SK-N-SH (cell line): ENCODE measurements at regions not wholly inside any gene's neighbourhood (a gene's known extent, or its start where the extent isn't known, plus 50 kb on each side); places are given as distances from the start of the nearest gene placed in this dataset.

ENCODE experiments used
- CTCF ChIA-PET: fragments of 300-600, 350-600 bp; formaldehyde crosslinking; extraction: SDS; loops from one replicate; lab custom pipeline; 2021; lab: Yijun Ruan, JAX
- POLR2A ChIA-PET: fragments of 350-600 bp; sonication (Branson Sonifier 250); formaldehyde crosslinking; extraction: SDS; loops from one replicate; lab custom pipeline; 2020; ENCODE audit warnings: antibody characterized with exemption, inconsistent platforms; lab: Yijun Ruan, JAX
- DNase-seq: peaks from one replicate; pipeline ENCODE4 v3.0.0; 2012
- H2AFZ ChIP-seq: fragments of 200-600 bp; sonication (generic); 2 replicates; pipeline ENCODE4 v1.8.1; 2016; ENCODE audit warnings: antibody characterized with exemption, mild to moderate bottlenecking, low read depth
- H3F3A ChIP-seq: fragments of 200-600 bp; sonication (generic); replicated peaks from 2 replicates; pipeline ENCODE3; 2016; ENCODE audit warnings: antibody characterized with exemption, mild to moderate bottlenecking; ENCODE audit not compliant: insufficient read depth
- H3K27ac ChIP-seq, 2 experiments: fragments of 200-500 bp in 1 of 2; fragments of 200-600 bp in 1 of 2; sonication (Bioruptor generic) in 1 of 2; sonication (generic), shearing (Covaris generic) in 1 of 2; 2 replicates each; pipeline versions ENCODE4 v1.5.1 to v1.6.1; 2014 to 2016; ENCODE audit warnings: low read depth in 2 of 2, inconsistent platforms in 1 of 2, low read length in 1 of 2, mild to moderate bottlenecking in 1 of 2, mixed read lengths in 1 of 2
- H3K27me3 ChIP-seq: fragments of 200-600 bp; sonication (generic), shearing (Covaris generic); 2 replicates; pipeline ENCODE4 v1.6.1; 2016; ENCODE audit warnings: mixed run types; ENCODE audit not compliant: insufficient read depth
- H3K36me3 ChIP-seq, 2 experiments: fragments of 200-500 bp in 1 of 2; fragments of 200-600 bp in 1 of 2; sonication (Bioruptor generic) in 1 of 2; sonication (generic) in 1 of 2; replicated peaks in 1 of 2; 2 replicates each; pipeline versions ENCODE3 to v1.5.1; 2014 to 2016; ENCODE audit warnings: low read length in 1 of 2, mild to moderate bottlenecking in 1 of 2; ENCODE audit not compliant: insufficient read depth in 2 of 2, control insufficient read depth in 1 of 2
- H3K4me1 ChIP-seq, 2 experiments: fragments of 200-500 bp in 1 of 2; fragments of 200-600 bp in 1 of 2; sonication (Bioruptor generic) in 1 of 2; sonication (generic), shearing (Covaris generic) in 1 of 2; 2 replicates each; pipeline versions ENCODE4 v1.5.1 to v1.6.1; 2014 to 2016; ENCODE audit warnings: low read depth in 1 of 2, low read length in 1 of 2, mixed run types in 1 of 2; ENCODE audit not compliant: insufficient read depth in 2 of 2, control insufficient read depth in 1 of 2
- H3K4me2 ChIP-seq: fragments of 200-600 bp; sonication (generic), shearing (Covaris generic); 2 replicates; pipeline ENCODE4 v1.6.1; 2017; ENCODE audit warnings: mixed run types
- H3K4me3 ChIP-seq, 2 experiments: fragments of 200-500 bp in 1 of 2; fragments of 200-600 bp in 1 of 2; sonication (Bioruptor generic) in 1 of 2; sonication (generic), shearing (Covaris generic) in 1 of 2; 2 replicates each; pipeline versions ENCODE4 v1.5.1 to v1.8.1; 2014 to 2016; ENCODE audit warnings: low read depth in 2 of 2, inconsistent platforms in 1 of 2, low read length in 1 of 2, mild to moderate bottlenecking in 1 of 2, mixed read lengths in 1 of 2, moderate library complexity in 1 of 2
- H3K79me2 ChIP-seq: fragments of 200-600 bp; sonication (generic); 2 replicates; pipeline ENCODE4 v1.8.1; 2017; ENCODE audit warnings: mild to moderate bottlenecking; ENCODE audit not compliant: insufficient read depth
- H3K9ac ChIP-seq: fragments of 200-600 bp; sonication (generic); 2 replicates; pipeline ENCODE4 v1.6.1; 2017; ENCODE audit warnings: mixed run types
- H3K9me2 ChIP-seq: fragments of 200-600 bp; sonication (generic); 2 replicates; pipeline ENCODE4 v1.6.1; 2017; ENCODE audit warnings: mixed run types
- H3K9me3 ChIP-seq: fragments of 200-600 bp; sonication (generic); 2 replicates; pipeline ENCODE4 v1.6.1; 2017; ENCODE audit warnings: mixed run types, mild to moderate bottlenecking, moderate library complexity
- H4K20me1 ChIP-seq: fragments of 200-600 bp; sonication (generic); 2 replicates; pipeline ENCODE4 v1.6.1; 2017; ENCODE audit warnings: mild to moderate bottlenecking, mixed run types; ENCODE audit not compliant: insufficient read depth
- CHD2 ChIP-seq: fragments of 150-350 bp; IDR thresholded peaks from 2 replicates; pipeline ENCODE4 v1.6.1; 2018; ENCODE audit warnings: low read length; ENCODE audit not compliant: partially characterized antibody
- EP300 ChIP-seq, 2 experiments: IDR thresholded peaks; 2 replicates each; pipeline versions ENCODE4 v1.4.0 to v1.6.1; 2012; ENCODE audit warnings: borderline replicate concordance in 1 of 2, low read depth in 1 of 2, low read length in 1 of 2
- GABPA ChIP-seq: IDR thresholded peaks from 2 replicates; pipeline ENCODE4 v1.4.0; 2012; ENCODE audit warnings: low read depth, mild to moderate bottlenecking
- NFIC ChIP-seq: IDR thresholded peaks from 2 replicates; pipeline ENCODE4 v1.4.0; 2012; ENCODE audit warnings: borderline replicate concordance
- POLR2AphosphoS5 ChIP-seq: IDR thresholded peaks from 2 replicates; pipeline ENCODE4 v1.6.1; 2012; ENCODE audit warnings: low read depth, low read length
- WGBS: methylation state at CpG from one replicate; pipeline ENCODE4 v1.1.6; 2017; ENCODE audit warnings: low lambda C conversion rate; 5-methylcytosine and 5-hydroxymethylcytosine counted together
- TF ChIP-seq, protein P1 (sequence below): IDR thresholded peaks from 2 replicates; pipeline ENCODE4 v1.6.1; 2012; ENCODE audit warnings: mild to moderate bottlenecking, low read depth, low read length, moderate library complexity
- TF ChIP-seq, protein P2 (sequence below): IDR thresholded peaks from 2 replicates; pipeline ENCODE4 v1.4.0; 2012; ENCODE audit warnings: low read depth, borderline replicate concordance
- TF ChIP-seq, protein P3 (sequence below): IDR thresholded peaks from 2 replicates; pipeline ENCODE4 v1.4.0; 2012; ENCODE audit warnings: low read depth

DNA sequence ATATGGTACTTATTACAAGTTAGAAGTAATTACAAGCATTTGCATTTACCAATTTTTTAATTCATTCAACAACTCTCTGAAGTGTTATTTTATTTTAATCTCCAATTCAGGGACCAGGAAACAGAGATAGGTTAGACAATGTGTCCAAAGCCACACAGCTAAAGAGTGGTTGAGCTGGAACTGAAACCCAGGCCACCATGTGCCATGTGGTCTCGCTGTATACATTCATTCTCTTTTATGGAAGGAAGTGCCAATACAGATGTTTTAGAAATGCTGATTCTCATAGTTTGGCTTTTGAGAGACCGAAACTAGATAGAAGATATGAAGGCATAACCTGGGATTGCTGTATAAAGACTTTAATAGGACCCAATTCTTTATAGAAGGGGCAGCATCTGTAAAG is 684.6 kb upstream of the ID2 start:
- no peaks in the 10 kb centered on the region for H3K36me3 ChIP-seq
- no peak overlapping the region for H3K4me3 ChIP-seq
- no peaks in the 10 kb centered on the region for H3K9me3 ChIP-seq
- POLR2A ChIA-PET, result interaction anchor here (0.6 kb wide), 1 partner anchor 520 kb away, joined by 3 read pairs; no protein-coding TSS in a partner anchor
- CTCF ChIA-PET, result interaction anchor here (0.9 to 2.1 kb wide), 4 partner anchors 9 to 683 kb away, joined by 3 to 6 read pairs (median 4); no protein-coding TSS in a partner anchor
- DNase-seq, result no peak
- no peak overlapping the region for H3K27ac ChIP-seq
- no peak for TF ChIP-seq NFIC
- 83% methylated on average over 2 of the region's 2 CpGs for WGBS
- no peak overlapping the region for H2AFZ ChIP-seq
- no peaks in the 10 kb centered on the region for H3K79me2 ChIP-seq
- no peaks in the 10 kb centered on the region for H3F3A ChIP-seq
- no peaks in the 10 kb centered on the region for H3K9me2 ChIP-seq
- no peaks in the 10 kb centered on the region for H4K20me1 ChIP-seq
- H3K9ac ChIP-seq, result no peak overlapping the region
- H3K4me2 ChIP-seq, result no peak overlapping the region
- H3K27me3 ChIP-seq, result no peaks in the 10 kb centered on the region
- peaks cover 0 to 33% of the 10 kb centered on the region in 2 experiments; a peak in 2 of 4 replicates for H3K4me1 ChIP-seq

DNA sequence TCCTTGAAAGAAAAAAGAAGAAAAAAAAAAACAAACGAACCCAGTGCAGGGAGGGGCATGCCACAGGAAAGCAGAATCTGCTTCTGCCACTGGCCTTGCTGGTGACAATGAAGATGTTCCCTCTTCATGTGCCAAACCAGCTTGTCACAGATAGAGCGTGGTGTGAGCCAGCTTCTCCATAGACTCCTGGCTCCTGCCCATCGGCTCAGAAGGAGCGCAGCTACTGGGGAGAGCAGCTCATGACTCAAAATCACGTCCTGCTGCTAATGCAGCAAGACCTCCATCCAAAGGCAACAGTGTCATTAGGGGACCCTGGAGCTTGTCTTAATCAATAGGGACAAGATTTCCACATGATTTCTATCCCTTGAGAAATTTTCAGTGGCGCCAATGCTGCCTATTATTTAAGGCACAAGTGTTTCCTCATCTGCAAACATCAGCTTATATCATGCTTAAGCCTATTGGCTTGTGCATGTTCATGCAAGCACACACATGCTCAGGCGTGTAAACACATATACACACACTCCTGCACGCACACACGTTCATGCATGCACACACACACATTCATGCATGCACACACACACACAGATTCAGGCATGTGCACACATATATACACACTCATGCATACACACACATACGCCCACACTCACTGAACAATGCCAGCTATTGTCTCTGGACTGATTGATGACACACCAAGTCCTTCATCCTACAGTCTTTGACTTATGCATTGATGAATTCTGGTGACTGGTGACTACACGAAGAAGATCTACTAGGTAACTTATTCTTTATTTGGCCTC is 682.0 kb upstream of the ID2 start:
- Histone ChIP-seq H3K9me3 (no peaks in the 10 kb centered on the region), H3K9ac (no peak overlapping the region), H3F3A (peaks cover 13% of the 10 kb centered on the region), H3K4me3 (no peak overlapping the region), H3K79me2 (no peaks in the 10 kb centered on the region), H3K4me2 (no peak overlapping the region), H3K27me3 (no peaks in the 10 kb centered on the region), H3K4me1 (peaks cover 10 to 23% of the 10 kb centered on the region in 2 experiments; a peak in 3 of 4 replicates), H2AFZ (no peak overlapping the region), H4K20me1 (no peaks in the 10 kb centered on the region), H3K36me3 (no peaks in the 10 kb centered on the region), H3K9me2 (no peaks in the 10 kb centered on the region), H3K27ac (no peak overlapping the region)
- DNase-seq, result no peak
- TF ChIP-seq CHD2, result no peak
- no peak for TF ChIP-seq EP300 (IDR thresholded peaks at IDR 0.05; ENCODE audit: borderline replicate concordance in 1 of 2, low read depth in 1 of 2, low read length in 1 of 2)
- no peak for TF ChIP-seq POLR2AphosphoS5
- TF ChIP-seq, protein P1, sequence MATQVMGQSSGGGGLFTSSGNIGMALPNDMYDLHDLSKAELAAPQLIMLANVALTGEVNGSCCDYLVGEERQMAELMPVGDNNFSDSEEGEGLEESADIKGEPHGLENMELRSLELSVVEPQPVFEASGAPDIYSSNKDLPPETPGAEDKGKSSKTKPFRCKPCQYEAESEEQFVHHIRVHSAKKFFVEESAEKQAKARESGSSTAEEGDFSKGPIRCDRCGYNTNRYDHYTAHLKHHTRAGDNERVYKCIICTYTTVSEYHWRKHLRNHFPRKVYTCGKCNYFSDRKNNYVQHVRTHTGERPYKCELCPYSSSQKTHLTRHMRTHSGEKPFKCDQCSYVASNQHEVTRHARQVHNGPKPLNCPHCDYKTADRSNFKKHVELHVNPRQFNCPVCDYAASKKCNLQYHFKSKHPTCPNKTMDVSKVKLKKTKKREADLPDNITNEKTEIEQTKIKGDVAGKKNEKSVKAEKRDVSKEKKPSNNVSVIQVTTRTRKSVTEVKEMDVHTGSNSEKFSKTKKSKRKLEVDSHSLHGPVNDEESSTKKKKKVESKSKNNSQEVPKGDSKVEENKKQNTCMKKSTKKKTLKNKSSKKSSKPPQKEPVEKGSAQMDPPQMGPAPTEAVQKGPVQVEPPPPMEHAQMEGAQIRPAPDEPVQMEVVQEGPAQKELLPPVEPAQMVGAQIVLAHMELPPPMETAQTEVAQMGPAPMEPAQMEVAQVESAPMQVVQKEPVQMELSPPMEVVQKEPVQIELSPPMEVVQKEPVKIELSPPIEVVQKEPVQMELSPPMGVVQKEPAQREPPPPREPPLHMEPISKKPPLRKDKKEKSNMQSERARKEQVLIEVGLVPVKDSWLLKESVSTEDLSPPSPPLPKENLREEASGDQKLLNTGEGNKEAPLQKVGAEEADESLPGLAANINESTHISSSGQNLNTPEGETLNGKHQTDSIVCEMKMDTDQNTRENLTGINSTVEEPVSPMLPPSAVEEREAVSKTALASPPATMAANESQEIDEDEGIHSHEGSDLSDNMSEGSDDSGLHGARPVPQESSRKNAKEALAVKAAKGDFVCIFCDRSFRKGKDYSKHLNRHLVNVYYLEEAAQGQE, result no peak
- TF ChIP-seq, protein P2, sequence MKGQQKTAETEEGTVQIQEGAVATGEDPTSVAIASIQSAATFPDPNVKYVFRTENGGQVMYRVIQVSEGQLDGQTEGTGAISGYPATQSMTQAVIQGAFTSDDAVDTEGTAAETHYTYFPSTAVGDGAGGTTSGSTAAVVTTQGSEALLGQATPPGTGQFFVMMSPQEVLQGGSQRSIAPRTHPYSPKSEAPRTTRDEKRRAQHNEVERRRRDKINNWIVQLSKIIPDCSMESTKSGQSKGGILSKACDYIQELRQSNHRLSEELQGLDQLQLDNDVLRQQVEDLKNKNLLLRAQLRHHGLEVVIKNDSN, result no peak
- TF ChIP-seq, protein P3, sequence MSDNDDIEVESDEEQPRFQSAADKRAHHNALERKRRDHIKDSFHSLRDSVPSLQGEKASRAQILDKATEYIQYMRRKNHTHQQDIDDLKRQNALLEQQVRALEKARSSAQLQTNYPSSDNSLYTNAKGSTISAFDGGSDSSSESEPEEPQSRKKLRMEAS, result no peak
- TF ChIP-seq GABPA, result no peak
- 80% methylated on average over 11 of the region's 11 CpGs for WGBS
- ChIA-PET CTCF (interaction anchor here (1.2 kb wide), 2 partner anchors 9 to 14 kb away, joined by 3 read pairs; no protein-coding TSS in a partner anchor), POLR2A (no interaction called here)
